Keratinocyte (primary cell): ENCODE measurements at regions not wholly inside any gene's neighbourhood (a gene's known extent, or its start where the extent isn't known, plus 50 kb on each side); places are given as distances from the start of the nearest gene placed in this dataset.

Experiments
- EZH2 ChIP-seq: IDR thresholded peaks from one replicate; pipeline ENCODE4 v1.6.1; 2012; ENCODE audit warnings: inconsistent platforms, mild to moderate bottlenecking, low read length, moderate library complexity
- TF ChIP-seq, protein P1 (sequence below), 3 experiments: IDR thresholded peaks in 1 of 3; conservative IDR thresholded peaks in 1 of 3; optimal IDR thresholded peaks in 1 of 3; 2 replicates in 2 of 3; 3 replicates in 1 of 3; pipeline versions ENCODE3 to v1.5.1; 2011; ENCODE audit warnings: low read length in 3 of 3, mild to moderate bottlenecking in 3 of 3, moderate library complexity in 2 of 3, control low read depth in 1 of 3, inconsistent platforms in 1 of 3; ENCODE audit not compliant: insufficient read depth in 2 of 3; ENCODE audit errors: extremely low read depth in 1 of 3

DNA sequence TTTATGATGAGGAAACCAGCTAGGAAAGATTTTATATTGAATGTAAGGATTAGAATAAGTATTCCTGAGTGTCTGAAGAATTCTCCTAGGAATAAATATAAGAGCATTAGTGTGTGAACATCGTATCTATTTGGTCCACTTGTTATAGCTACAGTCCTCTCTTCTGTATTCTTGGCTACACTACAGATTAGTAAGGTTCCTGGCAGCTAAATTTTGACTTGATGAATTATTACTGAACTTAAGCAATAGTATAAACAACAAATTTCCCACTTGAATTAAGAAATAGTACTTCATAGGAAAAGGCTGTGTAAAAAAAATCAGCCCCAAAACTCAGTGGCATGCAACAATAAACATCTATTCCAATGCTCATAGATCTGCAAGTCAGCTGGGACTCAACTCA, 138.4 kb upstream of the G2E3 start:
- TF ChIP-seq, protein P1, sequence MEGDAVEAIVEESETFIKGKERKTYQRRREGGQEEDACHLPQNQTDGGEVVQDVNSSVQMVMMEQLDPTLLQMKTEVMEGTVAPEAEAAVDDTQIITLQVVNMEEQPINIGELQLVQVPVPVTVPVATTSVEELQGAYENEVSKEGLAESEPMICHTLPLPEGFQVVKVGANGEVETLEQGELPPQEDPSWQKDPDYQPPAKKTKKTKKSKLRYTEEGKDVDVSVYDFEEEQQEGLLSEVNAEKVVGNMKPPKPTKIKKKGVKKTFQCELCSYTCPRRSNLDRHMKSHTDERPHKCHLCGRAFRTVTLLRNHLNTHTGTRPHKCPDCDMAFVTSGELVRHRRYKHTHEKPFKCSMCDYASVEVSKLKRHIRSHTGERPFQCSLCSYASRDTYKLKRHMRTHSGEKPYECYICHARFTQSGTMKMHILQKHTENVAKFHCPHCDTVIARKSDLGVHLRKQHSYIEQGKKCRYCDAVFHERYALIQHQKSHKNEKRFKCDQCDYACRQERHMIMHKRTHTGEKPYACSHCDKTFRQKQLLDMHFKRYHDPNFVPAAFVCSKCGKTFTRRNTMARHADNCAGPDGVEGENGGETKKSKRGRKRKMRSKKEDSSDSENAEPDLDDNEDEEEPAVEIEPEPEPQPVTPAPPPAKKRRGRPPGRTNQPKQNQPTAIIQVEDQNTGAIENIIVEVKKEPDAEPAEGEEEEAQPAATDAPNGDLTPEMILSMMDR (optimal IDR thresholded peaks at IDR 0.05 in 1 of 3, IDR thresholded peaks at IDR 0.05 in 1 of 3, conservative IDR thresholded peaks at IDR 0.05 in 1 of 3; ENCODE audit: extremely low read depth in 1 of 3, insufficient read depth in 2 of 3, low read length in 3 of 3) = no peak
- TF ChIP-seq EZH2 = no peak
